Esophagus squamous epithelium (tissue), 4 donors: ENCODE measurements at regions not wholly inside any gene's neighbourhood (a gene's known extent, or its start where the extent isn't known, plus 50 kb on each side); places are given as distances from the start of the nearest gene placed in this dataset.

Experiments used
- POLR2A ChIP-seq, 4 donors: fragments of 450-650 bp; IDR thresholded peaks; one replicate each; pipeline ENCODE4 v1.6.1; 2017; ENCODE audit warnings: antibody characterized with exemption in 4 of 4, mild to moderate bottlenecking in 4 of 4, moderate library complexity in 3 of 4
- TF ChIP-seq, protein P1 (sequence below), 6 experiments: fragments of 450-650 bp in 4 of 6; fragments of 200-600 bp in 2 of 6; sonication (generic) in 2 of 6; IDR thresholded peaks; one replicate each; pipeline ENCODE4 v1.5.1; 2016 to 2019; ENCODE audit warnings: antibody characterized with exemption in 6 of 6, mild to moderate bottlenecking in 4 of 6, moderate library complexity in 4 of 6

DNA sequence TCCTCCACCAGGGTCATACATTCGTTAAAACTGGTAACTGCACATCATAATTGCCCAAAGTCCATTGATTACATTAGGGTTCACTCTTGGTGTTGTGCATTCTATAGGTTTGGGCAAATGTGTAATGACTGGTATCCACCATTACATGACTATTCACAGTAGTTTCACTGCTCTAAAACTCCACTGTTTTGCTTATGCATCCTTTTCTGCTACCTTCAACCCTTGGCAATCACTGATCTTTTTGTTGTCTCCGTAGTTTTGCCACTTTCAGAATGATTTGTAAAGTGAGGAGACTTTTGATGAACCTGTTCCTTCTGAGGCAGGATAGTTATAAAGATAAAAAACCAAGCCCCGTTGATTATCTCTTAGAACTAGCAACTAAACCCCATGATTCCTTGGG, 187.3 kb upstream of the MCHR2 start:
- TF ChIP-seq, protein P1, sequence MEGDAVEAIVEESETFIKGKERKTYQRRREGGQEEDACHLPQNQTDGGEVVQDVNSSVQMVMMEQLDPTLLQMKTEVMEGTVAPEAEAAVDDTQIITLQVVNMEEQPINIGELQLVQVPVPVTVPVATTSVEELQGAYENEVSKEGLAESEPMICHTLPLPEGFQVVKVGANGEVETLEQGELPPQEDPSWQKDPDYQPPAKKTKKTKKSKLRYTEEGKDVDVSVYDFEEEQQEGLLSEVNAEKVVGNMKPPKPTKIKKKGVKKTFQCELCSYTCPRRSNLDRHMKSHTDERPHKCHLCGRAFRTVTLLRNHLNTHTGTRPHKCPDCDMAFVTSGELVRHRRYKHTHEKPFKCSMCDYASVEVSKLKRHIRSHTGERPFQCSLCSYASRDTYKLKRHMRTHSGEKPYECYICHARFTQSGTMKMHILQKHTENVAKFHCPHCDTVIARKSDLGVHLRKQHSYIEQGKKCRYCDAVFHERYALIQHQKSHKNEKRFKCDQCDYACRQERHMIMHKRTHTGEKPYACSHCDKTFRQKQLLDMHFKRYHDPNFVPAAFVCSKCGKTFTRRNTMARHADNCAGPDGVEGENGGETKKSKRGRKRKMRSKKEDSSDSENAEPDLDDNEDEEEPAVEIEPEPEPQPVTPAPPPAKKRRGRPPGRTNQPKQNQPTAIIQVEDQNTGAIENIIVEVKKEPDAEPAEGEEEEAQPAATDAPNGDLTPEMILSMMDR (IDR thresholded peaks at IDR 0.05) = no peak
- no peak for TF ChIP-seq POLR2A (IDR thresholded peaks at IDR 0.05)
